ENCODE measurements at regions not wholly inside any gene's neighbourhood (a gene's known extent, or its start where the extent isn't known, plus 50 kb on each side); places are given as distances from the start of the nearest gene placed in this dataset.

DNA sequence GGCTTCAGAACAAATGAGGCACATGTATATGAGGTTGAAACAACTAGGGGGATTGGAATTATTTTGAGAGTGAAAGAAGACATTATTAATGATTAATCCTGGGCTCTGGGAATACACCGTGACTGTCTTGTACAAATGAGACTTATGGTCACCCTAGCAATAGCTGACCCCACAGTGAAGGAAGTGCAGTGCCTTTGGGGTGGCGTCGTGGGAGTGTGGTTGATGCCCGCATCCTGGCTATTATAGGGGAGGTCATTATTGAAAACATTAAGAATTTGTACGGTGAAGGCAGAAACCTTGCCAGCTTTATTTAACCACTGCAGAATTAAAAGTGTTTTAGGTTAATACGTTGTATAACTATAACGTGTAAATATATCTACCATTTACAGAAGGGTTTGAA, 296.7 kb downstream of the CYRIA start:
- TF ChIP-seq, protein P1, sequence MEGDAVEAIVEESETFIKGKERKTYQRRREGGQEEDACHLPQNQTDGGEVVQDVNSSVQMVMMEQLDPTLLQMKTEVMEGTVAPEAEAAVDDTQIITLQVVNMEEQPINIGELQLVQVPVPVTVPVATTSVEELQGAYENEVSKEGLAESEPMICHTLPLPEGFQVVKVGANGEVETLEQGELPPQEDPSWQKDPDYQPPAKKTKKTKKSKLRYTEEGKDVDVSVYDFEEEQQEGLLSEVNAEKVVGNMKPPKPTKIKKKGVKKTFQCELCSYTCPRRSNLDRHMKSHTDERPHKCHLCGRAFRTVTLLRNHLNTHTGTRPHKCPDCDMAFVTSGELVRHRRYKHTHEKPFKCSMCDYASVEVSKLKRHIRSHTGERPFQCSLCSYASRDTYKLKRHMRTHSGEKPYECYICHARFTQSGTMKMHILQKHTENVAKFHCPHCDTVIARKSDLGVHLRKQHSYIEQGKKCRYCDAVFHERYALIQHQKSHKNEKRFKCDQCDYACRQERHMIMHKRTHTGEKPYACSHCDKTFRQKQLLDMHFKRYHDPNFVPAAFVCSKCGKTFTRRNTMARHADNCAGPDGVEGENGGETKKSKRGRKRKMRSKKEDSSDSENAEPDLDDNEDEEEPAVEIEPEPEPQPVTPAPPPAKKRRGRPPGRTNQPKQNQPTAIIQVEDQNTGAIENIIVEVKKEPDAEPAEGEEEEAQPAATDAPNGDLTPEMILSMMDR (IDR thresholded peaks at IDR 0.05) = no peak
- no peak for TF ChIP-seq POLR2A (IDR thresholded peaks at IDR 0.05)
- TF ChIP-seq EP300 (IDR thresholded peaks at IDR 0.05) = no peak

All from sigmoid colon (tissue), 4 donors.